ENCODE measurements at regions not wholly inside any gene's neighbourhood (a gene's known extent, or its start where the extent isn't known, plus 50 kb on each side); places are given as distances from the start of the nearest gene placed in this dataset.
"Not testable (repeated sequence)": the region's sequence is repeated elsewhere in the genome, so short reads cannot be mapped to it uniquely, and the experiment has no call there.

DNA sequence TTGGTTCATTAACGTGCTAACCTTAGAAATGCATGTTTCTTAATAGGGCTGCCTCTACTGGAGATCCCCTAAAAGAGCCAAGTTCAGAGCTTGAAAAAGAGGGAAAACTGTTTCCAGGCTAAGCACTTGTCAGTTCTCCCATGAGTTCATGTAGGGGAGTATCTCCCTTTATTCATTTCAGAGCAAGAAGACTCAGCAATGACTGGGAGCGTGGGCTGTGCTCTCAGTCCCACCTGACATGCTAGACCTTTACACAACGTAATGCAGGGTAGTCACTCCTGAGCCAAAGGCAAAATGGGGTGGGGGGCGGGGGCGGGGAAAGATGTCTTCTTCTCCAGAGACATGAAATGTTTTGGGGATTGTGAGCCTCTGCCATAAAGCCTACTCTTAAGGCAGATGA, 420.1 kb upstream of the MCTP2 start:
- DNase-seq, result no peak

DNA sequence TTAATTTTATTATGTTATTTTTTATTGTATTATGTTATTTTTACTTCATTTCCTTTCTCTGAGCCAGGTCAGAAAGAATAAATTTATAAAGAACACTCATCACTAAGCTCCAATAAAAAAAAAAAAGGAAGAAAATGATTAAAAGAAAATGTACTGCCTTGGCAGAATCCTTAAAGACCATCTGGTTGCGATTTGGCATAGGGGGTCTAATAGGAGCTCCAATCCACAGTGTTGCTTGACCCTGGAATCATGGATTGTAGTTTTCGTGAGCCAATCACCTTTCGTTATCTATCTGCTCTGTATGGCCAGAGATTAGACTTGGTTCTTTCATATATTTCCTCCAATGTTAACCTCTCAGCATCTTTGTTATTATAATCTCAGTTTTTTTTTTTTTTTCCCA, 421.8 kb upstream of the MCTP2 start:
- DNase-seq, result no peak

DNA sequence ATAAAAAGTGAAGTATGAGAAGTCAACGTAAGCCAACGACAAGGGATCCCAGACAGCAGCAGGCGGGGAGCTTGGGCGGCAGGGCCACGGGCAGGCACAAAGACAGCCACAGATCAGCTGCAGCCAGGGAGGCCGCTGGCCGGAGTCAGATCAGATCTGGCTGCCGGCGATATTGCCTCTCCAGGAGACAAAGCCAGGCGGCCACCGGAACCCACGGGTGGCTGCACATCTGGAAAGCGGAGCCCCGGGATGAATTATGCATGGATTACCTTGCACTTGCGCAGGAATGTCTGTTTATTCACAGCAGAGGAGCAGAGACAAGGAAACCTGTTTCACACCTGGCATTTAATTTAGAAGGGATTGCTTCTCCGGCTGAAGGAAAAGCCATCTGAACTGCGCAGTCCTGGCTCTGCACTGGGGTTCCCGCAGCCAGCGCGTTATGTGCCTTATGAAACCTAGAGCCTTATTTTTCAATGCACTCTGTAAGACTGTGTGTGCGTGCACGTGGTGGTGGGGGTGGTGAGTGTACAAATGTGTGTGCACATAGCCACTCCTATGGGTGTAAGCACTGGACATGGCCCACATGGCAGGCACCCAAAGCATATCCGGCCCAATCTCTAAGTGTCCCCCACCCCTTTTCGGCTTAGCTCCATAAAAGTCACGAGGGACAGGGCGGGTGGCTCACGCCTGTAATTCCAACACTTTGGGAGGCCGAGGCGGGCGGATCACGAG, 427.8 kb upstream of the MCTP2 start:
- no peak for DNase-seq

DNA sequence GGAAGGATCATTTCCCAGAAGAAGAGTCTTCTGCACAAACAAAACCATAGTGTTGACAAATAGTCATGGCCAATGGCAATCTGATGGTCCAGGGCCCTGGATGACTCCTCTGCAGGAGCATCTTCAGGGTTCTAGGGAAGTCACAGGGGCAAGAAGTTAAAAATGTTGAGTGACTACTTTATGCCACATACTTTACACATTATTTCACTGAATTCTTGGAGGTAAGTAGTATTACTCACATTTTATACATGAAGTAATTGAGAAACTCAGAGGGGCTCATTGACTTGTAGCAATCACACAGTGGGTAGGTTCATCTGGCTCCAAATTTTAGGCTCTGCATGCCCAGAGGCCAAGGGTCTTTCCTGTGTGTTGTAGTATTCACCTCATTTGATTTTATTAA, 430.2 kb upstream of the MCTP2 start:
- no peak for DNase-seq

DNA sequence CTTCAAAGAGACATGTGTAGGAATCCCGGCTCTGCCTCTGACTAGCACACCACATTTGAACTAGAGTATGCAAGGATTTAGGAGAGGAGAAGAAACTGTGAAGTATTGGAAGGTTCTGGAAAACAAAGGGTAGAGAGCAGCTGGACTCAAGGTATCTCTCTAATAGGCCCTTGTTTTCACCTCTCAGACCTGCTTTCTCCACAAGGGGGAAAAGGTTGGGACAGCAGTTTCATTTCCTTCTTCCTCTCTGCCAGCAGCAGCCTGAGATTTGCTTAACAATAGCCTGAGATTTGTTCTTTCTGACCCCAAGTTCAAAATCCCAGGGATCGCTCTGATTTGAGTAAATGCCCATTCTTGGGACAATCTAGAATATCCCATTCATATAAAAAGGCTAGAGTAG, 430.6 kb upstream of the MCTP2 start:
- no peak for DNase-seq

DNA sequence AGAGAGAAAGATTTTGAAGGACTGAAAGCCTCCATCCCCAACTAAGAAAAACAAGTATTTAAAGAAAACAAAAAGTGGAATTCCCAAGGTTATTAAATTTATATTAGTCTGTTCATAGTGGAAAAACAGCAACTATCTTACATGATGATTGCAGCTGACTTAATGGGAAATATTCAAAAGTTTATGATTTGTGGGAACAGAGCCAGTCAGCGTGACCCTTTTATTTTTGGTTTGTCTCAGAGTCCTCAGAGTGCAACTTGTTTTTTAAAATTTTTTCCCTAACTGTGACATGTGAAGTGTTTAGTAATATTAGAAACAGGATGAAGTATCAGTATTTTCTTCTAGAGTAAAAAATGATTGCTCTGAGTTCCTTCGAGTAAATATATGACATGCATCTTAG, 441.9 kb upstream of the MCTP2 start:
- DNase-seq, result no peak

DNA sequence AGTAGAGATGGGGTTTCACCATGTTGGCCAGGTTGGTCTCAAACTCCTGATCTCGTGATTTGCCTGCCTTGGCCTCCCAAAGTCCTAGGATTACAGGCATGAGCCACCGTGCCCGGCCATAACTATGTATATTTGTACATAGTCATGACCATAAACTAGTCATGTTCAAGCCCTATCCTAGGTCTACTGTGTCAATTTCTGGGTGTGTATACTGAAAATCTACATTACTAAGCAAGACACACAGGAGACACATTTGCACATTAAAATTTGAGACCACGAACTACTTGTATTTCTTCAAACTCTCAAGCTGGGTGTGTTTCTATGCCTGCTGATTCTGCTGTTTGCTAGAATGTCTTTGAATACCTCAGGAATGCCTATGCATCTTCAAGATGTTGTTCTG, 451.3 kb upstream of the MCTP2 start:
- no peak for DNase-seq

DNA sequence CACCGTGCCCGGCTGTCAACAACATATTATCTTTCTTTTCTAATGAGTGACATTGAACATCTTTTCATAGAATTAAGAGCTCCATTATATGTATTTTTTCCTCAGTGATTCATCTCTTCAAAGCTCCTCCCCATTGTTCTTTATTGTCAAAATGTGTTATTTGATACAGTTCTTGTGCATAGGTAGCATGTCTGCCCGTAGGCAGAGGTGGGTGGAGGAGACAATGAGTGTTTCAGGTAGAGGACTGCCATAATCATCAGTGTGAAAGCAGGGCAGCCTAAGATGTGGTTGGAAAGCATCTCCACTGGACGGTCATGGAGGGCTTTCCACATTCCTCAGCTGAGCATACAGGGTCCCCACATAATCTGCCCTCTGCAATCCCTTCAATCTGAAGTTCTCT, 452.0 kb upstream of the MCTP2 start:
- DNase-seq, result no peak

DNA sequence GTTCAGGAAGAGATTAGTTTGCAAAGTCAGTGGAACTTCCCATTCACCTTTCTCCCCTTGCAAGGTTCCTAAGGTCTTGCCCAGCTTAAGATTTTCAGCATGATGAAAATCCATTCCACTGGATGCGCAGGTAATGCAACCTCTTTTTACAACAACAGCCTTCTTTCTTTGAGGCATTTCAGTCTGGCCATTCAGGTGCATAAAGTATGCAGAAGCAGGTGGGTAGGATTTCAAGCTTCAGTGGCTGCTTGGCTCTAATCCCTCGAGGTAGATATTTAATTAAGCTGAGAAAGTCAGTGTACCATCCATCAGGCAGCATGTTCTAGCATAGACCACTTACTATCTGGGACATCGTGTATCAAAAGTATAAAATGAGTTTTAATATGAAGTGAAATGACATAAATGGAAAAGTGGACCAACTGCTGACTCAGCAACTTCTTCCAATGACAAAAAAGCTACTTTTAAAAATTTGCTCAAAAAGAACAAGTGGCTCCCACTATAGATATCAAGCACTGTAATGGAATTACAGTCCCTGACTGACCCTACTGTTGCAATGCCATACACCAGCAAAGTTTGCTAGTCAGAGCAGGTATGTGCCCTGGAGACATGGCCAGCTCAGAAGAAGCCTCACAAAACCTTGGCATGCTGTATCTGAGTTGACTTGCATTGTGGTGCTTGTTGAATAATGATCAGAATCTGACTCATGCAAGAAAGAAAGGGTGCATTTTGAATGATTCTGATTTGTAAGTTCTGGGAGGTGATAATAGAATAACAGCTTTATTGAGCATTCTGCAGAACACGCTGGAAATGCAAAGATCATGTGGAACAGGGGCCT, 459.9 kb upstream of the MCTP2 start:
- DNase-seq, result no peak

DNA sequence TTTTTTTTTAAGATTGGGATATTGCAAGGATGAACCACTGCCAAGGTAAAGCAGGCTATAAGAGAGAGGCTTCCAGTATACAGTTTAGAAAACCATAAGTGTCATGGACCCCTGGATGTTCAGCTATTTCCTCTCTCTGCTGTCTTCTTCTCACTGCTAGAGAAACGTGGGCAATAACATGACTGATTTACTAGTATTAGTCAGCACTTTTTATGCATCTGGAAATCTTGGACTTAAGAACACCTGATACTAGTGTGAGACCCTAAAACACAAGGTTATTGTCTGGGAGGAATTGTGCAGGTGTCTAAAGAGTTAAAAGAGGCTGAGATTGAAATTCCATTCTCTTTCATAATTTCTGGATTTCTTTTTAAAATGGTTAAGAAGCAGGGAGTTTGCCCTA, 460.6 kb upstream of the MCTP2 start:
- DNase-seq, result no peak

DNA sequence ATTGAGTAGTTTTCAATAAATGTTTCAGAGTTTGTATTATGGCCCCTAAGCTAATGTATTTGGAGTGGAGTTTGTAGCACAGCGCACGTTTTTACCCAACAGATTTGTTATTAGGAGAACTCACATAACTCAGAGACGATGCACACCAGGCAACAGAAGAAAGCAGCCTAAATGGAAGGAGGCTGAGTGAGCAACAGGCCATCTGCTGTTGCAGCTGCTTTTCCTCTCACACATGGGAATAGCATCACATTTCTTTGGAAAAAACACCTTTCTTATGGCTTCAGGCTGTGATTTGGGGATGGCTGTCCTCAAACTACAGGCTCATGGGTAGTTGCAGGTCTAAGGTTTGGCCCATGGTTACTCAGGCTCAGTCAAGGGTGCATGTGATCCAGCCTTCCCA, 469.3 kb upstream of the MCTP2 start:
- DNase-seq, result no peak

DNA sequence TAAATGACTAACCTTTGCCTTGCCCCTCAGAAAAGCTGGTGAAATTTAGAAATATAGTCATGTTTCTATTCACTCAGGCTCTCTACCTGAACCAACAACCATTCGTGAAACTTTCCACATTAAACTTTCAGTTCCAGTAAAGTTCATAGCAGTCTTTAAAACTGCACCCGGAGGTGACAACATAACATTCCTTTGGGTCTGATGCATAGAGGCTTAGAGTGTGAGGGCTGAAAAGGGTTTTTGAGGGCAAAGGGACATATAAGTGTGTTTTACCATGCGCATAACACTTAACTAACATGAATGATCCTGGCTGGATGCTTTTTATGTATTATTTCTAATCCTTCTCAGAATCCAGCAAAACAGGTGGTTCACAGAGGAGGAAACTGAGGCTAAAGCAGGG, 471.7 kb upstream of the MCTP2 start:
- no peak for DNase-seq

DNA sequence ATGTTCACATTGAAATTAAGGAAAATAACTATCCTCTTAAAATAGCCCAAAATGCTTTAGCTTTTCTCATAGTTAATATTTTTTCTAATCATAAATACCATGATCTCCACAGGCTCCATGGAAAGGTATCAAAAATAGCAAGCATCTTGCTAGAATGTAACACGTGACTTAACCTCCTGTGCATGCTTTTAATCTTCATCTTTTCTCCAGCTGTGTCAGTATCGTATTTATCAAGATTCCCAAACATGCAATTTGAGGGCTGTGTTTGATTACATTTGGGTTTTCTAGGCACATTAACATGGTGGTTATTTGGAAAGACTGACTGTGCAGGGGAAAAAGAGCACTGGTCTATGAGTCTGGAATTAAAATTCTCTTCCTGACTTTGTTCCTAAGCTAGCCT, 472.5 kb upstream of the MCTP2 start:
- no peak for DNase-seq

DNA sequence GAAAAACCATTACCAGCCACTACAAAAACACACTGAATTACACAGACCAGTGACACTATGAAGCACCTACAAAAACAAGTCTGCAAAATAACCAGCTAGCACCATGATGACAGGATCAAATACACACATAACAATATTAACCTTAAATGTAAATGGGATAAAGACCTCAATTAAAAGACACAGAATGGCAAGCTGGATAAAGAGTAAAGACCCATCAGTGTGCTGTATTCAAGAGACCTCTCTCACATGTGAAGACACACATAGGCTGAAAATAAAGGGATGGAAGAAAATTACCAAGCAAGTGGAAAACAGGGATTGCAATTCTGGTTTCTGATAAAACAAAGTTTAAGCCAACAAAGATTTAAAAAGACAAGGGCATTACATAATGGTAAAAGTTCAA, 482.7 kb upstream of the MCTP2 start:
- no peak for DNase-seq

DNA sequence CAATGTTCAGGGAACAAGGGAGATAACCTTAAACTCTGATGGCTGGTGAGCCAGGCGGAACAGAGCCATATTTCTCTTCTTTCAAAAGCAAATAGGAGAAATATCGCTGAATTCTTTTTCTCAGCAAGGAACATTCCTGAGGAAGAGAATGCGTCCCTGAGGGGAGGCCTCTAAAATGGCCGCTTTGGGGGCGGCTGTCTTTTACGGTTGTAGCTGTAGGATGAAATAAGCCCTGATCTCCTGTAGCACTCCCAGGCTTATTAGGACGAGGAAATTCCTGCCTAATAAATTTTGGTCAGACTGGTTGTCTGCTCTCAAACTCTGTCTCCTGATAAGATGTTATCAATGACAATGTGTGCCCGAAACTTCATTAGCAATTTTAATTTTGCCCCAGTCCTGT, 496.4 kb upstream of the MCTP2 start:
- not testable (repeated sequence) for DNase-seq

DNA sequence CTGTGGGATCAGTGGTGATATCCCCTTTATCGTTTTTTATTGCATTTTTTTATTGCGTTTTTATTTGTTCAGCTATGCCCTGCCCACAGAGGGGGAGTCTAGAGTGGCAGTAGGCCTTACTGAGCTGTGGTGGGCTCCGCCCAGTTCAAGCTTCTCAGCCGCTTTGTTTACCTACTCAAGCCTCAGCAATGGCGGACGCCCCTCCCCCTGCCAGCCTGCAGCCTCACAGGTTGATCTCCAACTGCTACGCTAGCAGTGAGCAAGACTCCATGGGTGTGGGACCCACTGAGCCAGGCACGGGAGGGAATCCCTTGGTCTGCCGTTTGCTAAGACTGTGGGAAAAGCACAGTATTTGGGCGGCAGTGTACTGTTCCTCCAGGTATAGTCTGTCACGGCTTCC, 500.6 kb upstream of the MCTP2 start:
- no peak for DNase-seq

DNA sequence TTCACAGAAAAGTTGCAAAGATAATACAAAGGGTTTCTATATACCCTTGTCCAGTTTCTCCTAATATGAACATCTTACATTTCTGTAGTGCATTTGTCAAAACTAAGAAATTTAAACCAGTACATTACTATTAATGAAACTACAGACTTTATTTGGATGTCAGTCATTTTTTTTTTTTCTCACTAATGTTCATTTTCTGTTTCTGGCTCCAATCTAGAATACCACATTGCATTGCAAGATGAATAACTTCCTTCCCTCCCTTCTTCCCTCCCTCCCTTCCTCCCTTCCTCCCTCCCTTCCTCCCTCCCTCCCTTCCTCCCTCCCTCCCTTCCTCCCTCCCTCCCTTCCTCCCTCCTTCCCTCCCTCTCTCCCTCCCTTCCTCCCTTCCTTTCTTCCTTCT, 509.2 kb upstream of the MCTP2 start:
- no peak for DNase-seq

DNA sequence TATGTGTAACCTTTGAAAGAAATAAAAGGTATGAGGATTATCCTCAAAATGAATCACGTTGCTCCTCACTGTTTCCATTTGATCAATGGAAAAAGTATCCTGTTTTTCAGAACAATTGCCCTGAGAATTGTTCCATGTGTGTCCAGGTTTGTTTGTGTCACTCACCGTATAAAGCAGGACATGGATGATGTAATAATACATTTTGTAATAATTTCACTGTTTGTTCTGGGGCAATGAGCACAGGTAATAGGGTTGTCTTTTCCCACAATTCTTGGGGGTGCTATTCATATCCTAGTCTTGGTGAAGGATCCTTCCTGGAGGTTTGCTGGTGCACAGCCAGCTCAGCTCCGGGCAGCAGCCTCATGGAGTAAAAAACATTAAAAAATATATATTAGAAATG, 510.8 kb upstream of the MCTP2 start:
- no peak for DNase-seq

DNA sequence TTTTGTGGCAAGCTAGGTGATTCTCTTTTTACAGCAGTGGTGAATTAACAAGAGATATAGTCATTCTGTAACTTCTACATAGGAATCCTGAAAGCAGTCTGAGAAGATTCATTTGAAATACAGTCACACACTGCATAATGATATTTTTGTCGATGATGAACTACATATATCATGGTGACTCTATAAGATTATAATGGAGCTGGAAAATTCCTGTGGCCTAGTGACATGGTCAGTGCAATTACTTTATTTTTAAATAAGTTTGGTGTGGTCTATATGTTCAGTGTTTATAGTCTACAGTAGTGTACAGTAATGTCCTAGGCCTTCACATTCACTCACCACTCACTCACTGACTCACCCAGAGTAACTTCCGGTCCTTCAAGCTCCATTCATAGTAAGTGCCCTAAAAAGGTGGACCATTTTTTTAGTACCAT, 511.4 kb upstream of the MCTP2 start:
- DNase-seq, result no peak

DNA sequence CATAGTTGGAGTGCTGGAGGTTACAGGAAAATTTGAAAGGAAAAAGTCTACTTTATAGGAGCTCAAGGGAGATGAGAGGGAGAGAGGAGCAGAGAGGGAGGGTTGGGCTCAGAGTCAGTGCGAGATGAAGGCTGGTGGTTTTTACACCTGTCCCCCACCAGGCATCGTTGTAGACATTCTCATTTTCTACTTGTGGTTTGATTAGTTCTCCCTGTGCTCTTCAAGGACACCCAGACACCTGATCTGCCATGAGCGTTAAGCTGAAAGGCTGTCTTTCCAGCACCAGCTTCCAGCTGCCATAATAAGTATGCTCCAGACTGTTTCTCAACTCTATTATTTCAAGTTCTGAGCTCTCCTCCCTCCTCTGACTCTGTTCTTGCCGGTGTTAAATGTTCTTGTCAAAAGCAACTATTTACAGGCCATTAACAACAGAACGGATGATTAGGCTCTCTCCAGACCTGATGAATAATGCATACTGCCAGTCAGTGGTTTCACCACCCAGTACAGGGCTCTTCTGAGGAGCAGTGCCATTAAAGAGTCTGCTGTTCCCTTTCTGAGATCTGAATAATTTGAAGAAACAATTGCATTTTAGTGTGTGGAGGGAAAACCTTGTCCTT, 514.6 kb upstream of the MCTP2 start:
- DNase-seq, result no peak

DNA sequence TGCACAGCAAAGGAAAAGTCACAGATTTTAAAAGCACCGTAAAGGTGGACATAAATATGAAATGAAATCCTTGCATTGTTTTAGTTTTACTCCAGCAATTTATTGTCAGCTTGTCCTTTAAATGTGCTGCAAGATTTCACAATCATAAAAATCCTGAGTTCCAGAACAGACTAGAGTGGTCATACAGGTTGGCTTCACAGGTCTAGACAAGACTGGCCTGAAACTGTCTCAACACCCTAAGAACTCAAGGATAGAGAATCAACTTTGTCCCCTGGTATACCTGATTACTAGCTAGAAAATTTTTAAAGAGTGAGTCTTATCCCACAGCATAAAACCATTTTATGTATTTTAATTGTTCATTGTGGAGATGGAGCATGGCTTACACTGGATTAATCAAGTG, 521.7 kb upstream of the MCTP2 start:
- no peak for DNase-seq

DNA sequence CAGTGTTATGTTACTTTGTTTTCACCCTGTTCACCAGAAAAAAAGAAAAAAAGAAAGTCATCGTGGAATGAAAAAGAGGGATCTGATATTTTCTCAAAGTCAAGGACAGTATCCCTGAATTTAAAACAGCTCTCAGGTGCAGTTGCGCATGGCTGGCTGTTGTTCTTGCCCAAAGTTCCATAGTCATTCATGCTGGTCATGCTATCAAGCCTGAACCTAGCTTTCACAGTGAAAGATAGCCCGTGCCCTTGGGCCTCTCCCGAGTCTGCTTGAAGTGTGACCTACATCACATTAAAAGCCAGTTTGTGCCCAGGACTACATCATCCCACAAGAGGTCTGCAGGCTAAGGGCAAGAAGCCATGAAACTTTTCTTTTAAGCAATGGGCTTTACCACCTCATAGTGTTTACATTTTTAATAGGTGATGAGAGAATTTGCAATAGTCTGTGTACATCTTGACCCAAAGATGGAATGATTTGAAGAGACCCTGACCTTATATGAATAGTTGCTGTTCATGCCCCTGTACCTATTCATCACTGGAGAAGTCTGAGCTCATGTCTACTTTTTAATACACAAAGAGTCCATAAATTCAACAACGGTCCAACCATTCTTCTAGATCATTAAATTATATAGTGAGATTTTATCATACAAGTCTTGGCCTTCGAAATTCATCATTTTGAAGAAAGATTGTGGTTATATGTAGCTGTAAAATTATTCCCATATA, 522.5 kb upstream of the MCTP2 start:
- no peak for DNase-seq

DNA sequence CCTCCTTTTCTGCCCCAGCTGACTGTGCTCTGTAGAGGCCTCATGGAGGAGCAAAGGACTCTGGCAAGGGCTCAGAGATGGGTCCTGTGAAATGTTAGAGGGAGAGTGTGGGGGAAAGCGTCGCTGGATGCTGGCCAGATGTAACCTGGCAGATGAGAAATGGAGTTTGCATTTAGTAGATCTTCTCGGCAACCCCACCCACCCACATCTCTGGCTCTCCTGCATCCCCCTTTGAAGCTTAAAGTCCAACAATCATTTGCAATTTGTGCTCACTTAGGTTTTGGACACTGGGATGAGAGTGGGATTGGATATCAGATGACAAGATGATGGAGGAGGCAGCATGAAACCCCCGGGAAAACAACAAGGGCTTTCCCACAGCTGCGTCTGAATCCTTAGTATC, 523.6 kb upstream of the MCTP2 start:
- no peak for DNase-seq

Measured in activated CD4-positive, alpha-beta T cell treated with anti-CD3 and anti-CD28 coated beads for 1 hour (primary cell).